ENCODE measurements at regions not wholly inside any gene's neighbourhood (a gene's known extent, or its start where the extent isn't known, plus 50 kb on each side); places are given as distances from the start of the nearest gene placed in this dataset.

- Histone ChIP-seq H4K20me1 (ENCODE audit: insufficient read depth, low read length) (no peaks in the 10 kb centered on the region), H3K9me3 (ENCODE audit: low read length) (no peaks in the 10 kb centered on the region), H3K4me3 (ENCODE audit: low read depth, low read length, poor library complexity, severe bottlenecking) (no peak overlapping the region), H3K36me3 (ENCODE audit: insufficient read depth, low read length) (no peaks in the 10 kb centered on the region), H2AFZ (ENCODE audit: low read length) (no peak overlapping the region), H3K4me2 (ENCODE audit: low read length) (no peak overlapping the region), H3K4me1 (ENCODE audit: insufficient read depth, low read length, poor library complexity, severe bottlenecking) (no peaks in the 10 kb centered on the region), H3K27ac (ENCODE audit: low read depth, low read length, poor library complexity, severe bottlenecking) (no peak overlapping the region), H3K9me2 (ENCODE audit: insufficient read depth, low read length) (no peaks in the 10 kb centered on the region), H3K79me2 (ENCODE audit: insufficient read depth, low read depth, low read length) (no peaks in the 10 kb centered on the region)
- no TSS peak for BruUV-seq (replicated peaks)
- DNase-seq (ENCODE audit: low spot score), result no peak
- CTCF ChIA-PET (ENCODE audit: unreplicated experiment), result no interaction called here
- TF ChIP-seq, protein P1, sequence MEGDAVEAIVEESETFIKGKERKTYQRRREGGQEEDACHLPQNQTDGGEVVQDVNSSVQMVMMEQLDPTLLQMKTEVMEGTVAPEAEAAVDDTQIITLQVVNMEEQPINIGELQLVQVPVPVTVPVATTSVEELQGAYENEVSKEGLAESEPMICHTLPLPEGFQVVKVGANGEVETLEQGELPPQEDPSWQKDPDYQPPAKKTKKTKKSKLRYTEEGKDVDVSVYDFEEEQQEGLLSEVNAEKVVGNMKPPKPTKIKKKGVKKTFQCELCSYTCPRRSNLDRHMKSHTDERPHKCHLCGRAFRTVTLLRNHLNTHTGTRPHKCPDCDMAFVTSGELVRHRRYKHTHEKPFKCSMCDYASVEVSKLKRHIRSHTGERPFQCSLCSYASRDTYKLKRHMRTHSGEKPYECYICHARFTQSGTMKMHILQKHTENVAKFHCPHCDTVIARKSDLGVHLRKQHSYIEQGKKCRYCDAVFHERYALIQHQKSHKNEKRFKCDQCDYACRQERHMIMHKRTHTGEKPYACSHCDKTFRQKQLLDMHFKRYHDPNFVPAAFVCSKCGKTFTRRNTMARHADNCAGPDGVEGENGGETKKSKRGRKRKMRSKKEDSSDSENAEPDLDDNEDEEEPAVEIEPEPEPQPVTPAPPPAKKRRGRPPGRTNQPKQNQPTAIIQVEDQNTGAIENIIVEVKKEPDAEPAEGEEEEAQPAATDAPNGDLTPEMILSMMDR (conservative IDR thresholded peaks at IDR 0.05; ENCODE audit: low read length), result no peak
- no peak for TF ChIP-seq EZH2phosphoT487 (IDR thresholded peaks at IDR 0.05; ENCODE audit: borderline replicate concordance, low read depth, low read length)
- POLR2A ChIA-PET, result no interaction called here
- intact Hi-C loops (cut with micrococcal nuclease; ENCODE audit: unreplicated experiment), result no loop called here
Measured at GRCh38 chr5:92467695-92468094, 1084.6 kb upstream of the ARRDC3 start.

DNA sequence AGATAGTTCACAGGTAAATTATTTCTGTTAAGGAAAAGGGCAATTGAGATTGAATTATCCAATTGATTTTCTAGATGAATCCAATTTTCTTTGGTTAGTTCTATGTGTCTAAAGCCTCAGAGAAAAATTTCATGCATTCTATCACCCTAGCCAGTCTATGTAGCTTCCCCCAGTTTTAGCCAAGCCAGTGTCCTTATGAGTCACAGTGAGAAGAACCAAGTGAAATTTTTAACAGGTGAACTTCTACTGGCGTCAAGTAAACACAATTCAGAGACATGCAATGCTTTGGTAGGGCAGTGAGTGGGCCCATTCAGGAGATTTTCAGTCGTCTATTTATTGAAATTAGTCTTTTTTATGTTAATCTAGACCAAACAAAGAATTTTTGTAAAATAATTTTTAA, 1077.4 kb upstream of the ARRDC3 start:
- Histone ChIP-seq H3K79me2 (ENCODE audit: insufficient read depth, low read depth, low read length) (no peaks in the 10 kb centered on the region), H3K27ac (ENCODE audit: low read depth, low read length, poor library complexity, severe bottlenecking) (no peak overlapping the region), H3K9me2 (ENCODE audit: insufficient read depth, low read length) (no peaks in the 10 kb centered on the region), H3K9me3 (ENCODE audit: low read length) (no peaks in the 10 kb centered on the region), H2AFZ (ENCODE audit: low read length) (no peak overlapping the region), H4K20me1 (ENCODE audit: insufficient read depth, low read length) (no peaks in the 10 kb centered on the region), H3K36me3 (ENCODE audit: insufficient read depth, low read length) (no peaks in the 10 kb centered on the region), H3K4me3 (ENCODE audit: low read depth, low read length, poor library complexity, severe bottlenecking) (no peak overlapping the region), H3K4me2 (ENCODE audit: low read length) (no peak overlapping the region), H3K4me1 (ENCODE audit: insufficient read depth, low read length, poor library complexity, severe bottlenecking) (no peaks in the 10 kb centered on the region)
- no peak for DNase-seq (ENCODE audit: low spot score)
- ChIA-PET CTCF (ENCODE audit: unreplicated experiment) (no interaction called here), POLR2A (no interaction called here)
- BruUV-seq (replicated peaks), result no TSS peak
- TF ChIP-seq EZH2phosphoT487 (IDR thresholded peaks at IDR 0.05; ENCODE audit: borderline replicate concordance, low read depth, low read length), result no peak
- TF ChIP-seq, protein P1 (conservative IDR thresholded peaks at IDR 0.05; ENCODE audit: low read length), result no peak
- intact Hi-C loops (cut with micrococcal nuclease; ENCODE audit: unreplicated experiment), result no loop called here

- POLR2A ChIA-PET, result interaction anchor here (1.2 kb wide), 1 partner anchor 111 kb away, joined by 4 read pairs; no protein-coding TSS in a partner anchor
- Histone ChIP-seq H3K4me3 (ENCODE audit: low read depth, low read length, poor library complexity, severe bottlenecking) (no peak overlapping the region), H3K9me2 (ENCODE audit: insufficient read depth, low read length) (no peaks in the 10 kb centered on the region), H3K4me2 (ENCODE audit: low read length) (no peak overlapping the region), H3K27ac (ENCODE audit: low read depth, low read length, poor library complexity, severe bottlenecking) (no peak overlapping the region), H3K79me2 (ENCODE audit: insufficient read depth, low read depth, low read length) (no peaks in the 10 kb centered on the region), H4K20me1 (ENCODE audit: insufficient read depth, low read length) (no peaks in the 10 kb centered on the region), H3K9me3 (ENCODE audit: low read length) (no peaks in the 10 kb centered on the region), H3K4me1 (ENCODE audit: insufficient read depth, low read length, poor library complexity, severe bottlenecking) (no peaks in the 10 kb centered on the region), H2AFZ (ENCODE audit: low read length) (no peak overlapping the region), H3K36me3 (ENCODE audit: insufficient read depth, low read length) (no peaks in the 10 kb centered on the region)
- intact Hi-C loops (cut with micrococcal nuclease; ENCODE audit: unreplicated experiment), result no loop called here
- CTCF ChIA-PET (ENCODE audit: unreplicated experiment), result no interaction called here
- TF ChIP-seq EZH2phosphoT487 (IDR thresholded peaks at IDR 0.05; ENCODE audit: borderline replicate concordance, low read depth, low read length), result no peak
- TF ChIP-seq, protein P1 (conservative IDR thresholded peaks at IDR 0.05; ENCODE audit: low read length), result no peak
- DNase-seq (ENCODE audit: low spot score), result no peak
- BruUV-seq (replicated peaks), result no TSS peak
Measured at GRCh38 chr5:92459654-92460053, 1076.5 kb upstream of the ARRDC3 start.

All from OCI-LY7 (cell line).